HG02623 (cell line): ENCODE measurements at regions not wholly inside any gene's neighbourhood (a gene's known extent, or its start where the extent isn't known, plus 50 kb on each side); places are given as distances from the start of the nearest gene placed in this dataset.
A peak's percentile ranks its signal among the peaks of the same experiment; 100 is the strongest.

ENCODE experiments used
- ATAC-seq: cut with Tn5 transposase; IDR thresholded peaks from one replicate; pipeline ENCODE4 v1.9.1; 2021; ENCODE audit warnings: moderate library complexity; ENCODE audit not compliant: unreplicated experiment

- no peak for ATAC-seq
Measured at GRCh38 chr11:110801328-110801727, 89.1 kb upstream of the ARHGAP20 start.

GRCh38 chr11:110798201-110798900 is 86.1 kb upstream of the ARHGAP20 start:
- no peak for ATAC-seq

GRCh38 chr11:110797453-110797852 is 85.2 kb upstream of the ARHGAP20 start:
- peak; percentile 92 for ATAC-seq

- no peak for ATAC-seq
Measured at GRCh38 chr11:110795112-110795624, 82.9 kb upstream of the ARHGAP20 start.

- ATAC-seq: no peak
Measured at GRCh38 chr11:110793556-110793955, 81.3 kb upstream of the ARHGAP20 start.

- no peak for ATAC-seq
Measured at GRCh38 chr11:110791621-110792020, 79.4 kb upstream of the ARHGAP20 start.

GRCh38 chr11:110787680-110788079 is 75.4 kb upstream of the ARHGAP20 start:
- no peak for ATAC-seq

GRCh38 chr11:110786226-110786902 is 74.1 kb upstream of the ARHGAP20 start:
- ATAC-seq: no peak

GRCh38 chr11:110785398-110785797 is 73.2 kb upstream of the ARHGAP20 start:
- no peak for ATAC-seq

- no peak for ATAC-seq
Measured at GRCh38 chr11:110782616-110783015, 70.4 kb upstream of the ARHGAP20 start.

- ATAC-seq: no peak
Measured at GRCh38 chr11:110779108-110779507, 66.9 kb upstream of the ARHGAP20 start.

GRCh38 chr11:110778343-110778742 is 66.1 kb upstream of the ARHGAP20 start:
- ATAC-seq: peak; percentile 82

GRCh38 chr11:110777775-110778174 is 65.5 kb upstream of the ARHGAP20 start:
- no peak for ATAC-seq

- no peak for ATAC-seq
Measured at GRCh38 chr11:110776081-110776480, 63.8 kb upstream of the ARHGAP20 start.

GRCh38 chr11:110774138-110775014 is 62.1 kb upstream of the ARHGAP20 start:
- ATAC-seq: no peak

- no peak for ATAC-seq
Measured at GRCh38 chr11:110773442-110773841, 61.2 kb upstream of the ARHGAP20 start.

GRCh38 chr11:110772863-110773262 is 60.6 kb upstream of the ARHGAP20 start:
- ATAC-seq: no peak

GRCh38 chr11:110766316-110766715 is 54.1 kb upstream of the ARHGAP20 start:
- no peak for ATAC-seq

- ATAC-seq: no peak
Measured at GRCh38 chr11:110764485-110764884, 52.2 kb upstream of the ARHGAP20 start.

GRCh38 chr11:110763249-110764011 is 51.2 kb upstream of the ARHGAP20 start:
- no peak for ATAC-seq

GRCh38 chr11:110762590-110762989 is 50.4 kb upstream of the ARHGAP20 start:
- no peak for ATAC-seq
